PC-9 (cell line): ENCODE measurements at regions not wholly inside any gene's neighbourhood (a gene's known extent, or its start where the extent isn't known, plus 50 kb on each side); places are given as distances from the start of the nearest gene placed in this dataset.
"Not testable (repeated sequence)": the region's sequence is repeated elsewhere in the genome, so short reads cannot be mapped to it uniquely, and the experiment has no call there.

Experiments
- BruUV-seq: library from RNA; stranded (reverse); fragments of 400-500 nt; replicated peaks from 2 replicates; lab custom pipeline; 2021; lab: Mats Ljungman, UMichigan
- CTCF ChIA-PET: fragments of 300-600 bp; sonication (Branson Sonifier 250); formaldehyde crosslinking; loops from one replicate; lab custom pipeline; 2022; ENCODE audit warnings: antibody characterized with exemption; lab: Charles Lee
- POLR2A ChIA-PET: fragments of 300-600 bp; sonication (Branson Sonifier 250); formaldehyde crosslinking; loops from one replicate; lab custom pipeline; 2022; ENCODE audit warnings: antibody characterized with exemption; ENCODE audit not compliant: unreplicated experiment; lab: Charles Lee
- DNase-seq, 2 experiments: peaks; one replicate each; pipeline versions ENCODE4 v3.0.0 to v3.0.0-alpha.2; 2015 to 2022; ENCODE audit warnings: mixed read lengths in 1 of 2
- H2AFZ ChIP-seq: fragments of 200-600 bp; sonication (generic); 2 replicates; pipeline ENCODE4 v1.8.1; 2017; ENCODE audit warnings: antibody characterized with exemption
- H3F3A ChIP-seq: fragments of 200-600 bp; sonication (generic); 2 replicates; pipeline ENCODE4 v1.8.1; 2017; ENCODE audit warnings: antibody characterized with exemption, mild to moderate bottlenecking, low read depth; ENCODE audit not compliant: insufficient read depth
- H3K27ac ChIP-seq: fragments of 200-600 bp; sonication (generic); 2 replicates; pipeline ENCODE4 v1.6.1; 2016; ENCODE audit warnings: mixed run types
- H3K27me3 ChIP-seq: fragments of 200-600 bp; sonication (generic); 2 replicates; pipeline ENCODE4 v1.6.1; 2016; ENCODE audit warnings: low read depth, mixed run types; ENCODE audit not compliant: insufficient read depth
- H3K36me3 ChIP-seq: fragments of 200-600 bp; sonication (generic); 2 replicates; pipeline ENCODE4 v1.6.1; 2016; ENCODE audit warnings: low read depth, mixed run types
- H3K4me1 ChIP-seq: fragments of 200-600 bp; sonication (generic); replicated peaks from 2 replicates; pipeline ENCODE4 v1.6.1; 2016; ENCODE audit warnings: mixed run types; ENCODE audit not compliant: insufficient read depth
- H3K4me2 ChIP-seq: fragments of 200-600 bp; sonication (generic); 2 replicates; pipeline ENCODE4 v1.6.1; 2017; ENCODE audit warnings: mixed run types
- H3K4me3 ChIP-seq: fragments of 200-600 bp; sonication (generic); 2 replicates; pipeline ENCODE4 v1.6.1; 2016; ENCODE audit warnings: mixed run types
- H3K79me2 ChIP-seq: fragments of 200-600 bp; sonication (generic); 2 replicates; pipeline ENCODE4 v1.6.1; 2017; ENCODE audit warnings: low read depth, mixed run types
- H3K9me2 ChIP-seq: fragments of 200-600 bp; sonication (generic); 2 replicates; pipeline ENCODE4 v1.8.1; 2017; ENCODE audit warnings: mild to moderate bottlenecking; ENCODE audit not compliant: insufficient read depth
- H3K9me3 ChIP-seq: fragments of 200-600 bp; sonication (generic); 2 replicates; pipeline ENCODE4 v1.8.1; 2016; ENCODE audit warnings: low read depth; ENCODE audit not compliant: insufficient read depth
- H4K20me1 ChIP-seq: fragments of 200-600 bp; sonication (generic); 2 replicates; pipeline ENCODE4 v1.8.1; 2017; ENCODE audit not compliant: insufficient read depth
- EZH2 ChIP-seq: fragments of 200-600 bp; sonication (generic); IDR thresholded peaks from 2 replicates; pipeline ENCODE4 v1.8.0; 2017; ENCODE audit warnings: antibody characterized with exemption, low read depth
- intact Hi-C: fragments of 100-400 bp; cut with micrococcal nuclease; formaldehyde crosslinking; loops from one replicate; pipeline ENCODE4 v1.10.0; 2022; ENCODE audit not compliant: unreplicated experiment
- TF ChIP-seq, protein P1 (sequence below): fragments of 200-600 bp; sonication (generic); conservative IDR thresholded peaks from 2 replicates; pipeline ENCODE4 v1.6.1; 2017; ENCODE audit warnings: mixed run types, antibody characterized with exemption, mild to moderate bottlenecking, moderate library complexity

DNA sequence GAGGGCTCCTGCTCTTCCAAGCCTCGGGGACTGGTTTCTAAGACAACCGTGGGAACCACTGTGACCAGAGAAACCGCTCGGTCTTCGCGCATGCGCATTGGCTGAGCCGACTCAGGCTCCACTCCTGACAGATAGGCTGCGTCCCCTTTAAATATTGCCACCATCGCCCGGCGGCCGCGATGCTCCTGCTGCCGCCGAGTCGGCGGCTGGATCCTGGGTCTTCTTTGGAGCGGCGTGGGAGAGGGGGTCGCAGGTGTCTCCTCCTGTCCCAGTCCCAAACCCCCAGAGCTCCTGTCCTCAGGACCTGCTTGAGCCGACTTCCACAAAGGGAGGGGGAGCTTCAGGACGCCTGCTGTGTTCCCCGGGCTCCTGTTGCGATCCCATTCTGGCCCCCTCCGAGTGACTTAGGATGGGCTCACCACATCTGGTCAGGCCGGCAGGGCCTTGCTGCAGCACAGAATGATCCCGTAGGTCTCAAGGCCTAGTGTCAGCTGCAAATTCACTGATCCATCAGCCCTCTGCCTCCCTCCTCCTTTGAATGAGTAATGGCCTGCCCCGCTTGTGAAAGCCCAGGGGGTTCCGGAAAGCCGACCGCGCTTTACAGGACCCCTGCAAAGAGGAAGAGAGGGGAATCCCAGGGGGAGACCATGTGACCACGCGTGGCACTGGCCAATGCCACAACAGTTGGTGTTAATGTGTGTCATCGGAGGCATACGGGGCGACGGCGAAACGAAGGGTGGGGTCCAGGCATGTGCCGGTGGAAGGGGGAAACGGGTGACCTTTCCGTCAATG is 683.2 kb upstream of the TPTE start:
- Histone ChIP-seq H2AFZ (no peak overlapping the region), H3K9me3 (no peaks in the 10 kb centered on the region), H3K27ac (no peak overlapping the region), H3K4me2 (no peak overlapping the region), H4K20me1 (no peaks in the 10 kb centered on the region), H3K4me3 (no peak overlapping the region), H3K4me1 (no peaks in the 10 kb centered on the region), H3K27me3 (peaks cover 24% of the 10 kb centered on the region), H3F3A (no peaks in the 10 kb centered on the region), H3K36me3 (no peaks in the 10 kb centered on the region), H3K9me2 (no peaks in the 10 kb centered on the region), H3K79me2 (no peaks in the 10 kb centered on the region)
- no peak for DNase-seq
- intact Hi-C loops = no loop called here
- TF ChIP-seq EZH2 = no peak
- TF ChIP-seq, protein P1, sequence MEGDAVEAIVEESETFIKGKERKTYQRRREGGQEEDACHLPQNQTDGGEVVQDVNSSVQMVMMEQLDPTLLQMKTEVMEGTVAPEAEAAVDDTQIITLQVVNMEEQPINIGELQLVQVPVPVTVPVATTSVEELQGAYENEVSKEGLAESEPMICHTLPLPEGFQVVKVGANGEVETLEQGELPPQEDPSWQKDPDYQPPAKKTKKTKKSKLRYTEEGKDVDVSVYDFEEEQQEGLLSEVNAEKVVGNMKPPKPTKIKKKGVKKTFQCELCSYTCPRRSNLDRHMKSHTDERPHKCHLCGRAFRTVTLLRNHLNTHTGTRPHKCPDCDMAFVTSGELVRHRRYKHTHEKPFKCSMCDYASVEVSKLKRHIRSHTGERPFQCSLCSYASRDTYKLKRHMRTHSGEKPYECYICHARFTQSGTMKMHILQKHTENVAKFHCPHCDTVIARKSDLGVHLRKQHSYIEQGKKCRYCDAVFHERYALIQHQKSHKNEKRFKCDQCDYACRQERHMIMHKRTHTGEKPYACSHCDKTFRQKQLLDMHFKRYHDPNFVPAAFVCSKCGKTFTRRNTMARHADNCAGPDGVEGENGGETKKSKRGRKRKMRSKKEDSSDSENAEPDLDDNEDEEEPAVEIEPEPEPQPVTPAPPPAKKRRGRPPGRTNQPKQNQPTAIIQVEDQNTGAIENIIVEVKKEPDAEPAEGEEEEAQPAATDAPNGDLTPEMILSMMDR = no peak
- no TSS peak for BruUV-seq
- ChIA-PET POLR2A (no interaction called here), CTCF (no interaction called here)

DNA sequence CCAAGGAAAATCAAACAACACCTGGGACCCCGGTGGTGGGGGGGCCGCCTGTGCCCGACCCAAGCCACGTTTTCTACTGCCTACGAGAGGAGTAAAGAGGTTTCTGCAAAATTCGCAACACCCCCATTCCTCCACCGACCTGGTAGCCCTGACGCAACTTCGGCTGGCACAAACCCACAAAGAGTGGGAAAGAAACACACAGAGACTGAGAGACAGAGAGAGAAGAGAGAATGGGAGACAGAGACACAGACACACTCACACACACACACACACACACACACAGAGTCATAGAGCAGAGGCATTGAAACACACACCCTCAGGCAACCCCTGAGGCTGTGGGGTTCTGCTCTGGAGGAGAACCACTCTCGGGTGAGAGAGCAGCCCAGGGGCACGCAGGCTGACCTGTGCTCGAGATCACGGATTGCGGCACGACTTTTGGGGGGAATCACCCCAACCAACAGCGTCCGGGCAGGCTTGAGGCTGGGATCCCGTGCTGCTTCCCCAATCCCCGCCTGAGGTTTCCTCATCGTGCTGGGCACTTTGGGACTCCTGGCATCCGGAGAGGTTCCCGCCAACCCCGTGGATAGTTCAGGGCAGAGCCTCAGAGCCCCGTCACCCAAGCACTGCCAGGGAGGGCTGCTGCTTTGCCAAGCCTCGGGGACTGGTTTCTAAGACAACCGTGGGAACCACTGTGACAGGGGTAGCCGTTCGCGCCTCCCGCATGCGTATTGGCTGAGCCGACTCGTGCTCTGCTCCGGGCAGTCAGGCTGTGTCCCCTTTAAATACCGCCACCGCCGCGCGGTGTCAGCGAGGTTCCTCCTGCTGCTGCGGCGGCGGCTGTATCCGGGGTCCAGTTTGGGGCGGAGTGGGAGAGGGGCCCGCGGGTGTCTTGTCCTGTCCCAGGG is 682.4 kb upstream of the TPTE start:
- no peak overlapping the region for H3K4me2 ChIP-seq
- ChIA-PET CTCF (no interaction called here), POLR2A (no interaction called here)
- H3K79me2 ChIP-seq = no peaks in the 10 kb centered on the region
- TF ChIP-seq EZH2 = no peak
- TF ChIP-seq, protein P1 = no peak
- H4K20me1 ChIP-seq = no peaks in the 10 kb centered on the region
- H3K27ac ChIP-seq = no peak overlapping the region
- no peaks in the 10 kb centered on the region for H3K4me1 ChIP-seq
- H3K9me2 ChIP-seq = no peaks in the 10 kb centered on the region
- H3K4me3 ChIP-seq = no peak overlapping the region
- H3K9me3 ChIP-seq = no peaks in the 10 kb centered on the region
- DNase-seq = no peak
- intact Hi-C loops = no loop called here
- no peaks in the 10 kb centered on the region for H3K36me3 ChIP-seq
- H3K27me3 ChIP-seq = peaks cover 24% of the 10 kb centered on the region
- H2AFZ ChIP-seq = no peak overlapping the region
- no TSS peak for BruUV-seq
- no peaks in the 10 kb centered on the region for H3F3A ChIP-seq

DNA sequence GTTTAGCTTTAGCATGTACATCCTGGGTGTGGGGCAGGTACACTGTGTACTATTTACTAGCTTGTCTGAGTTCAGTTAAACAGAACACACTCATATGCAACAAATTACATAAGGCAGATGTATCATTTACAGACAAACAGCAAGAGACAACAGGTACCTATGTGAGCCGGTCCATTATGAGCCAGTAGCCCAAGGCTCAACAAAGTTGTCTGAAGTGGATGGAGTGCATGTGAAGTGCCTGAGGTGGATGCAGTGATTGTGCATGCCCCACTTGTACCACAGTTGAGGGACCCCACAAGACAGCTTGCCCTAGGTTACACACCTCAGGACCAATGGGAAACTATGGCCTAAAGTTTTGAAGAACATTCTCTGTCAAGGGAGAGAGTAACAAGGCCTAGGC is 677.3 kb upstream of the TPTE start:
- H3K9me3 ChIP-seq, H3K79me2 ChIP-seq, H3K4me3 ChIP-seq, H3F3A ChIP-seq, intact Hi-C loops, H3K36me3 ChIP-seq, BruUV-seq, POLR2A ChIA-PET, DNase-seq, H3K4me2 ChIP-seq, H2AFZ ChIP-seq, H3K4me1 ChIP-seq, CTCF ChIA-PET, H4K20me1 ChIP-seq, H3K9me2 ChIP-seq, H3K27ac ChIP-seq: not testable (repeated sequence)
- peaks cover 22% of the 10 kb centered on the region; the same call in 1 of the 2 replicates for H3K27me3 ChIP-seq

DNA sequence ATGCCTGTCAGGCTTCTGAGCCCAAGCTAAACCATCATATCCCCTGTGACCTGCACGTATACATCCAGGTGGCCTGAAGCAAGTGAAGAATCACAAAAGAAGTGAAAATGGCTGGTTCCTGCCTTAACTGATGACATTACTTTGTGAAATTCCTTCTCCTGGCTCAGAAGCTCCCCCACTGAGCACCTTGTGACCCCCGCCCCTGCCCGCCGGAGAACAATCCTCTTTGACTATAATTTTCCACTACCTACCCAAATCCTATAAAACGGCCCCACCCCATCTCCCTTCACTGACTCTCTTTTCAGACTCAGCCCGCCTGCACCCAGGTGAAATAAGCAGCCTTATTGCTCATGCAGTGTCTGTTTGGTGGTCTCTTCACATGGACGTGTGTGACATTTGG is 673.9 kb upstream of the TPTE start:
- POLR2A ChIA-PET, CTCF ChIA-PET, DNase-seq, H3K4me2 ChIP-seq, H3F3A ChIP-seq, intact Hi-C loops, H3K9me3 ChIP-seq, H3K9me2 ChIP-seq, BruUV-seq, H4K20me1 ChIP-seq, H2AFZ ChIP-seq, H3K4me3 ChIP-seq, H3K4me1 ChIP-seq, H3K36me3 ChIP-seq, H3K27ac ChIP-seq, H3K79me2 ChIP-seq: not testable (repeated sequence)
- peaks cover 11% of the 10 kb centered on the region; the same call in 1 of the 2 replicates for H3K27me3 ChIP-seq

DNA sequence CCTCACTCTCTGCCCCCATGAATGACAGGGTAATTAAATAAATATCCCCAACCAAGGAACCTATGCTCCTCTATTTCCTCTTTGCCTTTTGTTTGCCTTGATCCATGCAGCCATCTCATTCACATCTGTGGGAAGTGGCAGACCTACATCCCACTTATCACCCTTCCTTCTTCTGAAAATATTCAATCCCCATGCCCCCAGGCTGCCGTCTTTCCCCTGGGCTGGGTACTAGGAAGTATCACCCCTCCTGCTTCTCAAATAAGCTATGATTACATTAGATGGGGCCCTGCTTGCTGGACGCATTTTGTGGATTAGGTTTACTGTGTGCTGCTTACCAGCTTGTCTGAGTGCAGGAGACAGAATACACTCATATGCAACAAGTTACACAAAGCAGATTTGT is 670.2 kb upstream of the TPTE start:
- H3K4me2 ChIP-seq, H3K9me2 ChIP-seq, H2AFZ ChIP-seq, H3K9me3 ChIP-seq, intact Hi-C loops, POLR2A ChIA-PET, H3F3A ChIP-seq, H3K79me2 ChIP-seq, H4K20me1 ChIP-seq, H3K27ac ChIP-seq, H3K36me3 ChIP-seq, CTCF ChIA-PET, BruUV-seq, H3K4me1 ChIP-seq, H3K4me3 ChIP-seq, DNase-seq, H3K27me3 ChIP-seq: not testable (repeated sequence)
